GM19438 (cell line): ENCODE measurements at regions not wholly inside any gene's neighbourhood (a gene's known extent, or its start where the extent isn't known, plus 50 kb on each side); places are given as distances from the start of the nearest gene placed in this dataset.

Experiments used
- ATAC-seq: cut with Tn5 transposase; IDR thresholded peaks from one replicate; pipeline ENCODE4 v1.9.1; 2021; ENCODE audit warnings: low read depth; ENCODE audit not compliant: unreplicated experiment

GRCh38 chr13:72386138-72386684, 341.2 kb downstream of the MZT1 start:
- ATAC-seq, result no peak

- ATAC-seq, result no peak
Measured at GRCh38 chr13:72384879-72385278, 342.6 kb downstream of the MZT1 start.

GRCh38 chr13:72384186-72384823, 343.1 kb downstream of the MZT1 start:
- ATAC-seq, result no peak

DNA sequence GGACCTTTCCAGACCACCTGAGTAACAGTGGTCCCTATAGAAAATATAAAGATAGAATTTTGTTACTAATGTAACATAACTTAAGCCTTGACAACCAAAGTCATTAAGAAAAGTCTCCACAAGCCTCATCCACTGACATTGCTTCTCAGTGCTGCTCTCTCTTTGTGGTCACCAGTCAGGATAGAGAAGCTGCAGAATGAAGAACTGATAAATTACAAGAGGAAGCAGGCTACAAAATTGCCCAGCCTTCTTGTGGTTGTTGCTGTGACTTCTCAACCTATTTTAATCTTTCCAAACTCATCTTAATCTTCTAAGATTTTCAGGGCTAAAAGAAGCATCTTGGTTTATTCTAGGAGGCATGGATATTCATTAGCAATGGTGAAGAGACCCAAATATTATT, 343.8 kb downstream of the MZT1 start:
- no peak for ATAC-seq

DNA sequence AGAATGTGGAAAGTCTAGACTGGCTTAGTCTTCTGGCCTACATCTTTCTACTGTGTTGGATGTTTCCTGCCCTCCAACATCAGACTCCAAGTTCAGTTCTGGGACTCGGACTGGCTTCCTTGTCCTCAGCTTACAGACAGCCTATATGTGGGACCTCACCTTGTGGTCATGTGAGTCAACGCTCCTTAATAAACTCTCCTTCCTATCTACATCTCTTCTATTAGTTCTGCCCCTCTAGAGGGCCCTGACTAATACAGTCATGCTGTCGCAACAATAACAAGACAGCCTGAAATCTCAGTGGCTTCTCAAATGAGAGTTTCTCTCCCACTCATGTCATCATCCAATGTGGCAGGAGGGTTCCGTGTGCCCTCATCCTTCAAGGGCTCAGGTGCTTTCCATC, 347.8 kb downstream of the MZT1 start:
- no peak for ATAC-seq

DNA sequence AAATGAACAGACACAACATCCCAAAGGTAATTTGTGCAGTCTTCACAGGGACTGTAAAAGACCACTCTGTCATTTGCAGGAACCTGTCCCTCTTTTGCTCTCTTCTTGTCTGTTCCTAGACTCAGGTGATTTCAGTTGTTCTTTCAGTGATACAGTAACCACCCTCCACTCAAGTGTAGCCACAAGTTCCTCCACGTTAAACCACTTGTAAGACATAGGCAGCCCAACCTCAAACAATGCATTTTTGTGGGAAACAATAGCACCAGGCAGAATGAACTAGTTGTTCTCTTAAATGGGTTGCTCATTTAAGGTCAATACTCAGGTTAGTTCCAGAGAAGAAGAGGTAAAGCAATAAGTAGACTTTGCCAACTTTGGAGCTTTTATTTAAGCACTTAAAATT, 359.4 kb downstream of the MZT1 start:
- no peak for ATAC-seq

- ATAC-seq, result no peak
Measured at GRCh38 chr13:72346716-72347115, 380.7 kb downstream of the MZT1 start.

DNA sequence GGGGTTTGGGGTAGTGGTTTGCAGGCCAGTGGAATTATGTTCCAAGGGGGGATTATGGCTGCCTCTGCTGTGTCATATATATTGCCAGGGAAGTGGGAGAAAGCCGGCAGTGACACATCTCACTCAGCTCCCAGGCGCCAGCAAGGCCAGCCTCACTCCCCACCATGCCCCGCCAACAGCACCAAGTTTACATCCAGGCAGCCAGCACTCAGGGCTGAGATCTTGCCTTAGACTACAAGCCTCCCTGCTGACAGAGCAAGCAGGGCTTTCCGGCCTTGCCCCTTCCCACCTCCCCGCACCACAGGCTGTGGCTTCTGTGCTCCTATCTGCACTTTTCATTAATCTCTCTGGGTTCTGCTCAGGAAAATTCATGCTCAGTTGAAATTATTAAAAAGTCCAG, 385.1 kb downstream of the MZT1 start:
- ATAC-seq, result no peak

GRCh38 chr13:72341904-72342303, 385.5 kb downstream of the MZT1 start:
- ATAC-seq, result no peak

GRCh38 chr13:72317346-72318109, 409.9 kb downstream of the MZT1 start:
- no peak for ATAC-seq

DNA sequence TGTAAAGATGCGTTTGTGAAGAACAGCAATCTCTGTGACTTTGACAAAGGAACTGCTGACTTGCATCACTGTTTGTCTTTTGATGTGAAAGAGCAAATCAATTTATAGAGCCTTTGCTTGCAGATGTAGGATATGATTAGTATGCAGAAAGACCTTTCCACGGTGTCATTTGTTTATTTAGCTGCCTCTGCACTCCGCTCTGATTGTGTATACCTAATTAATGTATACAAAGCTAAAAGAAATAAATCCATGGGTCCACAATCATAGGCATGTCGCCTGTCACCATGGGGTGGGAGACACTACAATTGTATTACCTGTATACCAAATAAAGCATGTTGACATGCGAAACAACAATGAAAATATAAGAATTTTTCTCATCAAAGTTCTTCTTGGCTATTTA, 410.7 kb downstream of the MZT1 start:
- no peak for ATAC-seq

GRCh38 chr13:72315312-72315711, 412.1 kb downstream of the MZT1 start:
- no peak for ATAC-seq

- ATAC-seq, result no peak
Measured at GRCh38 chr13:72314210-72314609, 413.2 kb downstream of the MZT1 start.

DNA sequence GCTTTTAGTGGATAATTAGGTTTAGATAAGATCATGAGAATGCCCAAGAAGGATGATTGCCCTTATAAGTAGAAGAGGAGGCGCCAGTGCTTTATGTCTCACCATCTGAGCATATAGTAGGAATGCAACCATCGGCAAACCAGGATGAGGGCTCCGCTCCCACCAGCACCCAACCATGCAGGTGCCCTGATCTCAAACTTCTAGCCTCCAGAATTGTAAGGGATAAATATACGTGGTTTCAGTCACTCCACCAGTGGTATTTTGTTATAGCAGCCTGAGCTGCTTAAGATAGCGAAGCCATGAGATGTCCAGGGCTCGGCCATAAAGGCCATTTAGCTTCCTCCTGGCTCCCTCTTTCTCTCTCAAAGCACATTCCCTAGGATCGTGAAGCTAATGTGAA, 413.9 kb downstream of the MZT1 start:
- ATAC-seq, result no peak

DNA sequence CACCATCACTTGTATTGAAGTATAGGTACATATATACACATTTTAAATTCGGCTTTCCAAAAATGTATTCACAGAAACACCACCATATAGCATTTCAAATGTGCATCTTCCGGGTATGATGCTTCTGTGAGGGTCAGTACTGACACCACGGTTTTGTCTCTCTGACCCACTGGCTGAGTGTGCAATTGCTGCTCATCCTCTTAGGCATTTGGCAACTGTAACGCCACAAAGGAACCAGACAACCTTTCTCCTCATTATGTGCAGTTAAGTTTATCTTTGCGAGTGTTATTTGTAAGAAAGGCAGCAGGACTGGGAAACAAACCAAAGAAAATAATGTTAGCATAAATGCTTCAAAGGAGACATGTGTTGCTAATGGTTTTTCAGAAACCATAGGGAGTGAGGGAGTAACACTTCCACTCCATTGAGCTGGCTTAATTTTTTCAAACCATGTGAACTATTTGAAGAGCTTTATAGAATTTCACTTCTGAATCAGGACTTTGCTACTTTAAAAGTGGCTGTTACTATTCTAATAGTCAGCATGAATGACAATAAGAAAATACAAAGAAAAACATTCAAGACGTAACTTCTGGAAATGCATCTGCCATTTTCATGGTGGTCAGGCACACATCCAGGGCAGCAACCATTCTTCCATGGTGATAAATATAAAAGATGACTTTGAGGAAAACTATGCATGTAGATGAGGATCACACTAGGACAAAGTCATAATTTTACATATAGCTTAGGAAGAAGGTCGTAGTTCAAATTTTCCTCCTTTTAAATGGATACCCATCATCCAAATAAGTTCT, 423.3 kb downstream of the MZT1 start:
- ATAC-seq, result no peak

- ATAC-seq, result no peak
Measured at GRCh38 chr13:72296246-72296645, 429.2 kb upstream of the DACH1 start.

DNA sequence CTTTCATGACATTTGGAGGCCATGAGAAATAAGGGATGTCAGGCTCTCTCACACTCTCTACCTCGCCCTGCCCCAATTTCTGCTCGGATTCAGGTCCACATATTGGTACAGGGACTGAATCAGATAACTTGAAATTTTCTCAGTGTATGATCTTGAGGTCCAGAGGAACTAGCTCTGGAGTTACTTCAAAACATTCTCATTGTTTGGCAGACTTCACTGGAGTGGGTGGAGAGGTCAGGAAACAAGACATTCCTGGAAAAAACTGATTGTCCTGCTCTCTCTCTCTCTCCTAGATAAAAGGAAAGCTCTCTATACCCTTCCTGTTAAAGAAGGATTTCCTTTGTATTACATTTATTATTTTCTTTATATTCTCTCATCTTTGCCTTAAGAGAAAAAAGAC, 428.1 kb upstream of the DACH1 start:
- ATAC-seq, result no peak

DNA sequence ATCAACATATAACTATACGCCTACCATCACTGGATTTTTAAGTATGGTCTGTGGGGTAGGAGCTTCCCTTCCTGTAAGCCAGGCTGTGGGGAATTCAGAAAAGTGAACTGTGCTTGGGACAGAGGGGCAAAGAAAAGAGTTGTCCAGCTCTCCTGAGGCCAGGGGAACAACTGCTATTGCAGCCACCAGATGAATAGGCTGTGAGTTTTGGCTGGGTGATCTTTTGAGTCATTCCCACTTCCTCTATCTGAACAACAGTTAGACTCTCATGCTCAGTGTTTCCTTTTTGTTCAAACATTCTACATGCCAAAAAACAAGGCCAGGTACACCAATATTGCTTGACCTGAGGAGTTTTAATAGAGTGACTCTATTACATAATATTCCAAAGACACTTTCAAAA, 426.2 kb upstream of the DACH1 start:
- ATAC-seq, result no peak

DNA sequence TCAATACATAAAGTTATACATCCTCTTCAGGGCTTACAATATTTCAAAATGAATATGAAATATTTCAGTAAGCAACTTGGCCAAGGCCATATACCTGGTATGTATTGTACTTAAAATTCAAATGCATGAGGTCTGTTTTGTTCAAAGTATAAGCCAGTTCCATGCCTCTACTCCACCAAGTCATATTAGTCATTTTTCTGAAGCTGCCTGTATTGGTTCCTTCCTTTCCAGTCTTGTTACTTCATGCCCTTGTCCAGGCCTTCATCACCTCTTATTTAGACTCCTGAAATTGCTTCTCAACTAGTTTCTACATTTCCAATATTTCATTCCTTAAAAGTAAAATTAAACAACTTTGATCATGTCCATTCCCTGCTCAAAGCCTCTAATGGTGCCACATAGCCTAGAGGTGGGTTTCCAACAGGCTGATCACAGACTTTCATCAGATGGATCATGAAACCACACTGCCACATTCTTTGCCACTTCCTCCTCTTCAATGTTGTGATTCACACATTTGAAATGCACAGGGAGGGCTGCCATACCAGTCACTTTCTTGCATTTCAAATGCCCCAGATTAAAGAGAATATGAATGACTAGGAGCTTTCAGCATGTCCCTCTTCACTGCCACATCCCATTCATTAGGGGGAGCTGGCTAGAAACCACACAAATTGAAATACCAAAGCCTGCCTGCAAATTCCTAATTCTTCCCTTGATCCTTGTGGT, 424.1 kb upstream of the DACH1 start:
- ATAC-seq, result no peak

DNA sequence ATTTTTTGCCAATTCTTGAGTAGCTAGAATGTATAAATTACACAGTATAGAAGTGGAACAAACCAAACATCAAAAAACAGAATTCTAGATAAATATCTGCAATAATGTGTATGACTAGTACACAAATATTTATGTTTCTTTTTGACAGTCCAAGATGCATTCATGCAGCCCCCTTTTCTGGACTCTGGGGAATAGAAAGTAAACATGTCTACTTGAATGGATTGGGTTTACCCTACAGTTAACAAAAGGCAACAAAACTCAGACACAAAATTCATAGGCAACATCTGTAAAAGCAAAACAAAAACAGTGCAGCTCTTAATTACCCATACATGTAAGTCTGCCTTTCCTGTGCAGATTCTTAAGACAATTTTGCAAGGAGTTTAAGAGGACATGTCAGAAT, 419.4 kb upstream of the DACH1 start:
- no peak for ATAC-seq

GRCh38 chr13:72284791-72285190, 417.8 kb upstream of the DACH1 start:
- ATAC-seq, result no peak
